H1 (cell line): ENCODE measurements at regions not wholly inside any gene's neighbourhood (a gene's known extent, or its start where the extent isn't known, plus 50 kb on each side); places are given as distances from the start of the nearest gene placed in this dataset.

Experiments used
- CTCF ChIA-PET: fragments of 300-600 bp; sonication (Branson Sonifier 250); formaldehyde crosslinking; loops from one replicate; lab custom pipeline; 2021; ENCODE audit not compliant: partially characterized antibody; lab: Charles Lee
- POLR2A ChIA-PET: fragments of 300-600 bp; sonication (Branson Sonifier 250); formaldehyde crosslinking; loops from one replicate; lab custom pipeline; 2021; ENCODE audit warnings: inconsistent platforms; ENCODE audit not compliant: partially characterized antibody; lab: Charles Lee
- DNase-seq, 2 experiments: peaks; one replicate each; pipeline versions ENCODE4 v3.0.0 to v3.0.0-alpha.2; 2010 to 2022; ENCODE audit warnings: low spot score in 2 of 2, low read depth in 1 of 2, mixed read lengths in 1 of 2
- FAIRE-seq: peaks from 2 replicates; lab custom pipeline; 2011; peaks lifted over from hg19 to GRCh38; lab: Jason Lieb, UNC
- H2AFZ ChIP-seq: 2 replicates; pipeline ENCODE4 v1.8.1; 2012; ENCODE audit warnings: low read length, inconsistent platforms
- H2AK5ac ChIP-seq: 2 replicates; pipeline ENCODE4 v1.6.1; 2013; ENCODE audit warnings: low read depth, low read length
- H2BK120ac ChIP-seq: replicated peaks from 2 replicates; pipeline ENCODE3; 2013; ENCODE audit warnings: low read depth, low read length, inconsistent platforms
- H2BK12ac ChIP-seq: 2 replicates; pipeline ENCODE4 v1.6.1; 2013; ENCODE audit warnings: low read depth, low read length
- H2BK15ac ChIP-seq: 2 replicates; pipeline ENCODE4 v1.6.1; 2013; ENCODE audit warnings: low read length
- H2BK20ac ChIP-seq: 2 replicates; pipeline ENCODE4 v1.6.1; 2013; ENCODE audit warnings: low read length
- H2BK5ac ChIP-seq: 2 replicates; pipeline ENCODE4 v1.6.1; 2013; ENCODE audit warnings: low read depth, low read length
- H3K14ac ChIP-seq: 2 replicates; pipeline ENCODE4 v1.6.1; 2013; ENCODE audit warnings: inconsistent platforms; ENCODE audit not compliant: insufficient read length
- H3K18ac ChIP-seq: 2 replicates; pipeline ENCODE4 v1.6.1; 2013; ENCODE audit warnings: low read length; ENCODE audit errors: extremely low read depth
- H3K23ac ChIP-seq: 2 replicates; pipeline ENCODE4 v1.6.1; 2013; ENCODE audit warnings: inconsistent platforms; ENCODE audit not compliant: insufficient read length
- H3K23me2 ChIP-seq: 2 replicates; pipeline ENCODE4 v1.6.1; 2013; ENCODE audit warnings: low read depth, low read length
- H3K27ac ChIP-seq: 2 replicates; pipeline ENCODE4 v1.6.1; 2011; ENCODE audit warnings: low read depth, low read length, inconsistent platforms
- H3K27me3 ChIP-seq, 4 experiments: replicated peaks in 1 of 4; 1 replicate in 1 of 4; 2 replicates in 3 of 4; pipeline versions ENCODE4 v1.6.1 to v1.8.1; 2011 to 2013; ENCODE audit warnings: low read length in 3 of 4, mild to moderate bottlenecking in 3 of 4, inconsistent platforms in 2 of 4, mixed read lengths in 2 of 4, moderate library complexity in 1 of 4; ENCODE audit not compliant: control insufficient read depth in 3 of 4, insufficient read depth in 3 of 4; ENCODE audit errors: extremely low read depth in 1 of 4
- H3K36me3 ChIP-seq, 4 experiments: 2 replicates each; pipeline versions ENCODE4 v1.6.1 to v1.8.1; 2011 to 2013; ENCODE audit warnings: mild to moderate bottlenecking in 4 of 4, low read length in 3 of 4, moderate library complexity in 2 of 4, control low read depth in 1 of 4, inconsistent platforms in 1 of 4; ENCODE audit not compliant: insufficient read depth in 4 of 4, control insufficient read depth in 2 of 4
- H3K4ac ChIP-seq: replicated peaks from 2 replicates; pipeline ENCODE3; 2013; ENCODE audit warnings: low read length, low read depth, mixed read lengths, inconsistent platforms; ENCODE audit not compliant: insufficient read length
- H3K4me1 ChIP-seq, 4 experiments: replicated peaks in 1 of 4; 1 replicate in 1 of 4; 2 replicates in 3 of 4; pipeline versions ENCODE4 v1.6.1 to v1.8.1; 2011 to 2013; ENCODE audit warnings: low read length in 3 of 4, inconsistent platforms in 2 of 4, mixed read lengths in 1 of 4; ENCODE audit not compliant: insufficient read depth in 4 of 4, control insufficient read depth in 3 of 4
- H3K4me2 ChIP-seq, 2 experiments: 2 replicates each; pipeline versions ENCODE4 v1.6.1 to v1.8.1; 2011 to 2013; ENCODE audit warnings: low read depth in 2 of 2, low read length in 2 of 2, control low read depth in 1 of 2, inconsistent platforms in 1 of 2, mild to moderate bottlenecking in 1 of 2; ENCODE audit not compliant: insufficient read depth in 1 of 2
- H3K4me3 ChIP-seq, 4 experiments: fragments of 200-600, 300-600 bp in 1 of 4; sonication (generic), shearing (Covaris generic), sonication (Bioruptor Twin) in 1 of 4; 2 replicates each; pipeline versions ENCODE4 v1.5.1 to v1.8.1; 2011 to 2016; ENCODE audit warnings: low read length in 4 of 4, low read depth in 3 of 4, control low read depth in 2 of 4, inconsistent platforms in 2 of 4, mild to moderate bottlenecking in 2 of 4, mixed read lengths in 1 of 4, moderate library complexity in 1 of 4; ENCODE audit not compliant: insufficient read depth in 2 of 4; ENCODE audit errors: extremely low read depth in 1 of 4
- H3K56ac ChIP-seq: replicated peaks from 2 replicates; pipeline ENCODE3; 2013; ENCODE audit warnings: low read depth, mild to moderate bottlenecking, mixed read lengths, low read length, inconsistent platforms; ENCODE audit not compliant: insufficient read length
- H3K79me1 ChIP-seq: 2 replicates; pipeline ENCODE4 v1.6.1; 2013; ENCODE audit warnings: low read depth, low read length, control low read depth
- H3K79me2 ChIP-seq, 2 experiments: 2 replicates each; pipeline versions ENCODE4 v1.6.1 to v1.8.1; 2012 to 2013; ENCODE audit warnings: low read length in 2 of 2, mild to moderate bottlenecking in 2 of 2, inconsistent platforms in 1 of 2; ENCODE audit not compliant: insufficient read depth in 2 of 2, control insufficient read depth in 1 of 2
- H3K9ac ChIP-seq, 4 experiments: replicated peaks in 1 of 4; 1 replicate in 1 of 4; 2 replicates in 3 of 4; pipeline versions ENCODE4 v1.6.1 to v1.8.1; 2011 to 2013; ENCODE audit warnings: low read depth in 3 of 4, low read length in 3 of 4, control low read depth in 2 of 4, mild to moderate bottlenecking in 2 of 4, moderate library complexity in 2 of 4, inconsistent platforms in 1 of 4; ENCODE audit errors: extremely low read depth in 1 of 4
- H3K9me3 ChIP-seq, 2 experiments: 2 replicates each; pipeline versions ENCODE4 v1.6.1 to v1.8.1; 2012 to 2013; ENCODE audit warnings: mild to moderate bottlenecking in 2 of 2, moderate library complexity in 2 of 2, control low read depth in 1 of 2, inconsistent platforms in 1 of 2, low read depth in 1 of 2, low read length in 1 of 2, mixed read lengths in 1 of 2; ENCODE audit not compliant: insufficient read depth in 2 of 2
- H4K20me1 ChIP-seq, 2 experiments: replicated peaks in 1 of 2; 2 replicates each; pipeline versions ENCODE3 to v1.8.1; 2011 to 2013; ENCODE audit warnings: inconsistent platforms in 2 of 2, low read length in 2 of 2, mild to moderate bottlenecking in 1 of 2; ENCODE audit not compliant: insufficient read depth in 2 of 2, control insufficient read depth in 1 of 2
- H4K5ac ChIP-seq: 2 replicates; pipeline ENCODE4 v1.6.1; 2013; ENCODE audit warnings: low read length, low read depth, mixed read lengths, inconsistent platforms; ENCODE audit not compliant: insufficient read length
- H4K8ac ChIP-seq: 2 replicates; pipeline ENCODE4 v1.8.0; 2013; ENCODE audit warnings: mild to moderate bottlenecking, moderate library complexity, low read length, inconsistent platforms; ENCODE audit not compliant: insufficient read depth; ENCODE audit errors: extremely low read depth
- H4K91ac ChIP-seq: replicated peaks from 2 replicates; pipeline ENCODE3; 2013; ENCODE audit warnings: low read length, mixed read lengths, inconsistent platforms; ENCODE audit not compliant: insufficient read length
- CBX5 ChIP-seq: fragments of 300-800, 300-1000 bp; sonication (generic); IDR thresholded peaks from 2 replicates; pipeline ENCODE4 v1.7.1; 2016; ENCODE audit warnings: antibody characterized with exemption, low read length, low read depth
- FOSL1 ChIP-seq: IDR thresholded peaks from 2 replicates; pipeline ENCODE4 v1.6.1; 2011; ENCODE audit warnings: mild to moderate bottlenecking, low read depth, low read length, moderate library complexity; ENCODE audit not compliant: insufficient read depth
- KDM1A ChIP-seq: fragments of 200-600, 300-600 bp; sonication (generic); IDR thresholded peaks from 2 replicates; pipeline ENCODE4 v1.7.1; 2016; ENCODE audit warnings: mild to moderate bottlenecking, low read length, borderline replicate concordance
- WGBS, 2 experiments: shearing (Covaris generic) in 1 of 2; methylation state at CpG; one replicate each; pipeline versions ENCODE4 v1.1.6 to v1.1.7; 2013 to 2015; ENCODE audit warnings: low lambda C conversion rate in 2 of 2, mixed read lengths in 2 of 2, inconsistent platforms in 1 of 2, low coverage in 1 of 2, missing lambda C conversion rate in 1 of 2; ENCODE audit not compliant: insufficient replicate concordance in 2 of 2, insufficient coverage in 1 of 2, insufficient read length in 1 of 2; ENCODE audit errors: extremely low coverage in 1 of 2, missing lambda C conversion rate in 1 of 2; 5-methylcytosine and 5-hydroxymethylcytosine counted together

DNA sequence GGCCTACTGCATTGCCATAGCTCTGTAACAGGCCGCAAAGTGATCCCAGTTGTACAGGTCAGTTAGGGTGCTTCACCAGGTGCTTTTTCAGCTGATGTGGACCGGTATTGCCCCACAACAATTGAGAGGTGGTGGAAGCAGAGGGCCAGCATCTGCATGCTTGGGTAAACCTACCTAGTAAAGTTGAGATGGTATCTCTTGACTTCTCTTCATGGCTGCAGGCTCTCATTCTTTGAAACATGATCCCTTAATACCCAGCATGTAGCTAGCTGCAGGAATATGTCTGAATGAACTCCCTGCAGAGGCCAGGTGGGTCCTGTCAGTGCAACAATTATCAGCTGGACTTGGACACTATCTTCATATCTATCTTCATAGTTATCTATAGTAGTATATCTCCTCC is 60.7 kb upstream of the CCDC6 start:
- Histone ChIP-seq H3K18ac (no peak overlapping the region), H3K27me3 (no peaks in the 10 kb centered on the region), H4K91ac (peak overlapping the region; percentile 5), H2BK12ac (no peak overlapping the region), H2BK20ac (no peak overlapping the region; the same call in 1 of the 2 replicates), H3K9ac (no peak overlapping the region), H3K79me2 (no peaks in the 10 kb centered on the region), H3K27ac (no peak overlapping the region), H3K23ac (no peak overlapping the region), H3K4me3 (no peak overlapping the region), H2BK15ac (no peak overlapping the region), H2AFZ (no peak overlapping the region), H2BK120ac (no peak overlapping the region), H3K4me2 (no peak overlapping the region), H3K23me2 (no peaks in the 10 kb centered on the region), H4K5ac (no peak overlapping the region), H4K8ac (no peak overlapping the region), H2BK5ac (no peak overlapping the region), H3K79me1 (no peaks in the 10 kb centered on the region), H3K4me1 (peaks cover 0 to 13% (median 4%) of the 10 kb centered on the region in 4 experiments; a peak in 3 of 7 replicates), H3K14ac (no peak overlapping the region), H3K36me3 (no peaks in the 10 kb centered on the region), H3K4ac (no peak overlapping the region), H4K20me1 (no peaks in the 10 kb centered on the region), H2AK5ac (no peak overlapping the region), H3K56ac (no peak overlapping the region), H3K9me3 (no peaks in the 10 kb centered on the region)
- TF ChIP-seq CBX5 (no peak), FOSL1 (no peak), KDM1A (no peak)
- 95% methylated on average over 1 of the region's 2 CpGs; no CpG with 5 or more reads in 1 of the 2 experiments for WGBS, 2 experiments
- CTCF ChIA-PET, result interaction anchor here (0.8 to 2.8 kb wide), 5 partner anchors 10 to 104 kb away, joined by 3 to 8 read pairs (median 3); partner anchors contain the start of gene CCDC6
- POLR2A ChIA-PET, result no interaction called here
- FAIRE-seq (peak; percentile 24), DNase-seq (no peak)
